ENCODE measurements at regions not wholly inside any gene's neighbourhood (a gene's known extent, or its start where the extent isn't known, plus 50 kb on each side); places are given as distances from the start of the nearest gene placed in this dataset.

DNA sequence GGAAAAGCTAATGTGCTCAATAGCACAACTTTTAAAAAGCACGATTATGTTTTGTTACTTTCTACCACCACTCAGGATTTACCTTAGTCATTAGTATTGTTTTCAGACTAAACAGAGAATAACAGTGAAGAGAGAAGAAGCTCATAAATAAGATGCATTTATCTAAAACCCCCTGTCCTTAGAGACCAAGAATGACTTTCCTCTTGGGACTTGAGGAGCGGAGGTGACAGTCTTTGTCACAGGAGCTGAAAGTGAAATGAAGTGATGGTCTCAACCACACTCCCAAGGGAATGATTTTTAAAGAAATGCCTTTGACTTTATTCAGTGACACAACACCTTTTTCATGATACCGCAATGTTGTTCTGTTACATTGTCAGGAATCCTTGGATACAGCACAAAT lies 190.6 kb upstream of the NBEA start:
- TF ChIP-seq POLR2AphosphoS5 (IDR thresholded peaks at IDR 0.05; ENCODE audit: low read depth, low read length) (no peak), SIN3A (IDR thresholded peaks at IDR 0.05; ENCODE audit: low read depth) (no peak), EZH2phosphoT487 (IDR thresholded peaks at IDR 0.05; ENCODE audit: borderline replicate concordance) (no peak), ELF1 (IDR thresholded peaks at IDR 0.05; ENCODE audit: borderline replicate concordance, low read depth) (no peak), RAD21 (IDR thresholded peaks at IDR 0.05; ENCODE audit: low read depth) (no peak), JUND (IDR thresholded peaks at IDR 0.05) (no peak)
- TF ChIP-seq, protein P1, sequence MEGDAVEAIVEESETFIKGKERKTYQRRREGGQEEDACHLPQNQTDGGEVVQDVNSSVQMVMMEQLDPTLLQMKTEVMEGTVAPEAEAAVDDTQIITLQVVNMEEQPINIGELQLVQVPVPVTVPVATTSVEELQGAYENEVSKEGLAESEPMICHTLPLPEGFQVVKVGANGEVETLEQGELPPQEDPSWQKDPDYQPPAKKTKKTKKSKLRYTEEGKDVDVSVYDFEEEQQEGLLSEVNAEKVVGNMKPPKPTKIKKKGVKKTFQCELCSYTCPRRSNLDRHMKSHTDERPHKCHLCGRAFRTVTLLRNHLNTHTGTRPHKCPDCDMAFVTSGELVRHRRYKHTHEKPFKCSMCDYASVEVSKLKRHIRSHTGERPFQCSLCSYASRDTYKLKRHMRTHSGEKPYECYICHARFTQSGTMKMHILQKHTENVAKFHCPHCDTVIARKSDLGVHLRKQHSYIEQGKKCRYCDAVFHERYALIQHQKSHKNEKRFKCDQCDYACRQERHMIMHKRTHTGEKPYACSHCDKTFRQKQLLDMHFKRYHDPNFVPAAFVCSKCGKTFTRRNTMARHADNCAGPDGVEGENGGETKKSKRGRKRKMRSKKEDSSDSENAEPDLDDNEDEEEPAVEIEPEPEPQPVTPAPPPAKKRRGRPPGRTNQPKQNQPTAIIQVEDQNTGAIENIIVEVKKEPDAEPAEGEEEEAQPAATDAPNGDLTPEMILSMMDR (IDR thresholded peaks at IDR 0.05 in 2 of 3, conservative IDR thresholded peaks at IDR 0.05 in 1 of 3; ENCODE audit: borderline replicate concordance in 1 of 3, insufficient read depth in 1 of 3, low read depth in 2 of 3, low read length in 2 of 3): no peak
